Loucy (cell line): ENCODE measurements at regions not wholly inside any gene's neighbourhood (a gene's known extent, or its start where the extent isn't known, plus 50 kb on each side); places are given as distances from the start of the nearest gene placed in this dataset.

Experiments
- EZH2phosphoT487 ChIP-seq: fragments of 200-600 bp; IDR thresholded peaks from 2 replicates; pipeline ENCODE4 v1.6.1; 2018; ENCODE audit warnings: antibody characterized with exemption, mild to moderate bottlenecking, moderate library complexity, borderline replicate concordance
- TF ChIP-seq, protein P1 (sequence below): fragments of 200-600 bp; sonication (generic); conservative IDR thresholded peaks from 2 replicates; pipeline ENCODE4 v1.5.1; 2014; ENCODE audit warnings: mild to moderate bottlenecking, antibody characterized with exemption, low read length

GRCh38 chr18:47549021-47549540, 297.6 kb upstream of the SKOR2 start:
- TF ChIP-seq, protein P1, sequence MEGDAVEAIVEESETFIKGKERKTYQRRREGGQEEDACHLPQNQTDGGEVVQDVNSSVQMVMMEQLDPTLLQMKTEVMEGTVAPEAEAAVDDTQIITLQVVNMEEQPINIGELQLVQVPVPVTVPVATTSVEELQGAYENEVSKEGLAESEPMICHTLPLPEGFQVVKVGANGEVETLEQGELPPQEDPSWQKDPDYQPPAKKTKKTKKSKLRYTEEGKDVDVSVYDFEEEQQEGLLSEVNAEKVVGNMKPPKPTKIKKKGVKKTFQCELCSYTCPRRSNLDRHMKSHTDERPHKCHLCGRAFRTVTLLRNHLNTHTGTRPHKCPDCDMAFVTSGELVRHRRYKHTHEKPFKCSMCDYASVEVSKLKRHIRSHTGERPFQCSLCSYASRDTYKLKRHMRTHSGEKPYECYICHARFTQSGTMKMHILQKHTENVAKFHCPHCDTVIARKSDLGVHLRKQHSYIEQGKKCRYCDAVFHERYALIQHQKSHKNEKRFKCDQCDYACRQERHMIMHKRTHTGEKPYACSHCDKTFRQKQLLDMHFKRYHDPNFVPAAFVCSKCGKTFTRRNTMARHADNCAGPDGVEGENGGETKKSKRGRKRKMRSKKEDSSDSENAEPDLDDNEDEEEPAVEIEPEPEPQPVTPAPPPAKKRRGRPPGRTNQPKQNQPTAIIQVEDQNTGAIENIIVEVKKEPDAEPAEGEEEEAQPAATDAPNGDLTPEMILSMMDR: no peak
- no peak for TF ChIP-seq EZH2phosphoT487
